ENCODE measurements at regions not wholly inside any gene's neighbourhood (a gene's known extent, or its start where the extent isn't known, plus 50 kb on each side); places are given as distances from the start of the nearest gene placed in this dataset.

DNA sequence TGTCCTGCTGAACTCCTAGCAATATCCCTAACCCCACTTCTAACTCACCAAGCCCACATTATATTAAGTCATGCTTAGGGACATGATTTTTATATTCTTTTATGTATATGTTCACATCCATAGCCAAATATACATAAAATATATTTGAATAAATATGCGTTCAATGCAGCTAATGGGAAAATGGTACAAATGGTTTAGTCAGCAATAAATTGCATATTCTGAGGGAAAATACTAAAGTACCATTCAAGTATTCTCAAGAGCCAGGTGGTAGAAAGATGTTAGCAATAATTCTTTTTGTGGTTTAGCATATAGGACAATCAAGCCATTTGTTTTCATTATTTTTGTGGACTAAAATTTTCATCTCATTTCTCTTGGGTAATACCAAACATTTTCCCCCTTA lies 306.0 kb downstream of the TDRD15 start (continued):
- TF ChIP-seq ZNF280D (tag by site-specific recombination; IDR thresholded peaks at IDR 0.05), result no peak
- no peak for TF ChIP-seq SETDB1 (IDR thresholded peaks at IDR 0.05; ENCODE audit: insufficient read length, low read length)
- no peak for TF ChIP-seq ZNF707 (tag by site-specific recombination; IDR thresholded peaks at IDR 0.05)
- TF ChIP-seq ZNF416 (tag by site-specific recombination; IDR thresholded peaks at IDR 0.05), result no peak
- TF ChIP-seq ZNF610 (tag by site-specific recombination; IDR thresholded peaks at IDR 0.05; ENCODE audit: borderline replicate concordance), result no peak
- TF ChIP-seq ZNF112 (tag by site-specific recombination; IDR thresholded peaks at IDR 0.05), result no peak

DNA sequence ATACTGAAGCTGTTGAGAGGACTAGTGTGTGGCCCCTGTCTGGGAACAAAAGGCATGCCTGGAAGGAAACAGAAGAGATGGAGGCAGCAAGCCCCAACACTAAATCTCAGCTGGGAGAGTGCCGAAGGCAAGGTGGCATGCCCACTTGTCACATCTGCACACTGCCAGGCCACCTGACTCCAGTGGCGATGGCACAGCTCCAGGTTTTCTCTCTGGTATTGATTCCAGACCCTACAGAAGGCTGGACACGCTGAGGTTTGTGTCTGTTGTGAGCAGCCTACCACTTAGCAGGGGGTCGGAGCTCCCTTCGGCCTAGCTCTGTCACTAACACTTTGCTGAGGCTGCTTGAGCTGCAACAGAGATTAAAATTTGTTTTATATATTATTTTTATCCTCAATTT lies 307.3 kb downstream of the TDRD15 start:
- Histone ChIP-seq H3K27ac (ENCODE audit: extremely low read depth, low read depth, low read length) (no peak overlapping the region), H3K9me3 (ENCODE audit: control insufficient read depth, insufficient read depth, low read depth, low read length) (no peaks in the 10 kb centered on the region), H3K4me1 (ENCODE audit: control insufficient read depth, insufficient read depth, low read length) (no peaks in the 10 kb centered on the region), H3K4me3 (ENCODE audit: low read depth, low read length) (no peak overlapping the region), H3K36me3 (ENCODE audit: control insufficient read depth in 2 of 2, insufficient read depth in 1 of 2, low read length in 2 of 2) (no peaks in the 10 kb centered on the region)
- no peak for TF ChIP-seq ZNF654 (tag by site-specific recombination; IDR thresholded peaks at IDR 0.05; ENCODE audit: low read depth)
- TF ChIP-seq ZNF623 (tag by site-specific recombination; IDR thresholded peaks at IDR 0.05), result no peak
- TF ChIP-seq ZNF24 (tag by site-specific recombination; IDR thresholded peaks at IDR 0.05), result no peak
- TF ChIP-seq ZNF16 (tag by site-specific recombination; IDR thresholded peaks at IDR 0.05; ENCODE audit: low read depth), result no peak
- TF ChIP-seq ZNF610 (tag by site-specific recombination; IDR thresholded peaks at IDR 0.05; ENCODE audit: borderline replicate concordance), result no peak
- TF ChIP-seq ZNF514 (tag by site-specific recombination; IDR thresholded peaks at IDR 0.05), result no peak
- TF ChIP-seq ZNF202 (tag by site-specific recombination; IDR thresholded peaks at IDR 0.05; ENCODE audit: borderline replicate concordance), result no peak
- no peak for TF ChIP-seq ZNF449 (tag by site-specific recombination; IDR thresholded peaks at IDR 0.05)
- TF ChIP-seq SALL2 (tag by site-specific recombination; IDR thresholded peaks at IDR 0.05; ENCODE audit: borderline replicate concordance), result no peak
- no peak for TF ChIP-seq ZNF433 (tag by site-specific recombination; IDR thresholded peaks at IDR 0.05; ENCODE audit: low read depth)
- no peak for TF ChIP-seq ZNF274 (IDR thresholded peaks at IDR 0.05; ENCODE audit: low read length)
- no peak for TF ChIP-seq ZNF274 (tag by site-specific recombination; IDR thresholded peaks at IDR 0.05; ENCODE audit: borderline replicate concordance)
- POLR2A ChIA-PET, result no interaction called here
- CTCF ChIA-PET, result no interaction called here

DNA sequence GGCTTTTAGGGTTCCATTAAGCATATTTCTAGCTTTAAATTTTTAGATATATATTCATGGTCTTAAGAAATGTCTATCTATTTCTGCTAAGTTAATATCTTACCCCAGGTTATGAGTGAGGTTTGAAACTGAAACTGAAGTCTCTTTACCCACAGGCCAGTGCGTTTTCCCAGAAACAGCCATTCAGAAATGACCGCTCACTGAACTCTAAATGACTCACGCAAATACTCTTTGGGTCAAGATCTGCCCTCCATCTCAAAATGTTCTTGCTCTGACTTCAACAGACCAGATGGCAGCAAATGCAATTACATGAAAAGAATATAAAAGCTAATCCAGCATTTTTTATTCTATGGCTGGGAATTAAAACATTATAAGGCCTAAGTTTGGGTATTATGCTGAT lies 315.2 kb downstream of the TDRD15 start:
- no peak overlapping the region for H3K27ac ChIP-seq (ENCODE audit: extremely low read depth, low read depth, low read length)
- H3K36me3 ChIP-seq (ENCODE audit: control insufficient read depth in 2 of 2, insufficient read depth in 1 of 2, low read length in 2 of 2), result no peaks in the 10 kb centered on the region
- H3K4me3 ChIP-seq (ENCODE audit: low read depth, low read length), result no peak overlapping the region
- POLR2A ChIA-PET, result no interaction called here
- H3K9me3 ChIP-seq (ENCODE audit: control insufficient read depth, insufficient read depth, low read depth, low read length), result no peaks in the 10 kb centered on the region
- CTCF ChIA-PET, result interaction anchor here (0.6 kb wide), 1 partner anchor 33 kb away, joined by 3 read pairs; no protein-coding TSS in a partner anchor
- H3K4me1 ChIP-seq (ENCODE audit: control insufficient read depth, insufficient read depth, low read length), result no peaks in the 10 kb centered on the region
- no peak for TF ChIP-seq FEZF1 (tag by site-specific recombination; IDR thresholded peaks at IDR 0.05)
- no peak for TF ChIP-seq ZNF843 (tag by site-specific recombination; IDR thresholded peaks at IDR 0.05)
- no peak for TF ChIP-seq YY1 (tag by site-specific recombination; IDR thresholded peaks at IDR 0.05)
- TF ChIP-seq, protein P1, sequence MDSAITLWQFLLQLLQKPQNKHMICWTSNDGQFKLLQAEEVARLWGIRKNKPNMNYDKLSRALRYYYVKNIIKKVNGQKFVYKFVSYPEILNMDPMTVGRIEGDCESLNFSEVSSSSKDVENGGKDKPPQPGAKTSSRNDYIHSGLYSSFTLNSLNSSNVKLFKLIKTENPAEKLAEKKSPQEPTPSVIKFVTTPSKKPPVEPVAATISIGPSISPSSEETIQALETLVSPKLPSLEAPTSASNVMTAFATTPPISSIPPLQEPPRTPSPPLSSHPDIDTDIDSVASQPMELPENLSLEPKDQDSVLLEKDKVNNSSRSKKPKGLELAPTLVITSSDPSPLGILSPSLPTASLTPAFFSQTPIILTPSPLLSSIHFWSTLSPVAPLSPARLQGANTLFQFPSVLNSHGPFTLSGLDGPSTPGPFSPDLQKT (IDR thresholded peaks at IDR 0.05; ENCODE audit: borderline replicate concordance, low read depth, low read length), result no peak
- no peak for TF ChIP-seq ZNF184 (tag by site-specific recombination; IDR thresholded peaks at IDR 0.05)
- TF ChIP-seq ZNF747 (tag by site-specific recombination; IDR thresholded peaks at IDR 0.05), result no peak
- TF ChIP-seq GLI2 (tag by site-specific recombination; IDR thresholded peaks at IDR 0.05; ENCODE audit: borderline replicate concordance, low read depth), result no peak
- no peak for TF ChIP-seq ZNF639 (tag by site-specific recombination; IDR thresholded peaks at IDR 0.05)
- no peak for TF ChIP-seq ZIC2 (tag by site-specific recombination; IDR thresholded peaks at IDR 0.05)
- no peak for TF ChIP-seq SP3 (tag by site-specific recombination; IDR thresholded peaks at IDR 0.05)
- TF ChIP-seq ZNF571 (tag by site-specific recombination; IDR thresholded peaks at IDR 0.05), result no peak

Data from HEK293 (cell line).